H9 (cell line): ENCODE measurements at regions not wholly inside any gene's neighbourhood (a gene's known extent, or its start where the extent isn't known, plus 50 kb on each side); places are given as distances from the start of the nearest gene placed in this dataset.

Experiments used
- DNase-seq: peaks from one replicate; pipeline ENCODE4 v3.0.0-alpha.2; 2017
- H2AFZ ChIP-seq: one replicate; pipeline ENCODE4 v1.6.1; 2013; ENCODE audit warnings: mild to moderate bottlenecking, low read length, control low read depth, moderate library complexity
- H2AK5ac ChIP-seq: 2 replicates; pipeline ENCODE4 v1.6.1; 2013; ENCODE audit warnings: low read length, control low read depth, mixed read lengths; ENCODE audit not compliant: insufficient read length
- H2BK120ac ChIP-seq: one replicate; pipeline ENCODE4 v1.6.1; 2013; ENCODE audit warnings: low read depth, mild to moderate bottlenecking, low read length, control low read depth, inconsistent platforms; ENCODE audit not compliant: poor library complexity, severe bottlenecking
- H2BK12ac ChIP-seq: 2 replicates; pipeline ENCODE4 v1.6.1; 2013; ENCODE audit warnings: low read length, control low read depth, mixed read lengths, low read depth; ENCODE audit not compliant: insufficient read length
- H2BK15ac ChIP-seq: 2 replicates; pipeline ENCODE4 v1.6.1; 2013; ENCODE audit warnings: low read depth, low read length, control low read depth
- H2BK20ac ChIP-seq: one replicate; pipeline ENCODE4 v1.6.1; 2013; ENCODE audit warnings: low read depth, mild to moderate bottlenecking, low read length, control low read depth, inconsistent platforms; ENCODE audit not compliant: poor library complexity, severe bottlenecking
- H2BK5ac ChIP-seq: 2 replicates; pipeline ENCODE4 v1.6.1; 2013; ENCODE audit warnings: low read length, control low read depth, mixed read lengths; ENCODE audit not compliant: insufficient read length
- H3K14ac ChIP-seq: 2 replicates; pipeline ENCODE4 v1.6.1; 2013; ENCODE audit warnings: low read length, control low read depth; ENCODE audit not compliant: insufficient read depth
- H3K18ac ChIP-seq: 2 replicates; pipeline ENCODE4 v1.6.1; 2013; ENCODE audit warnings: low read depth, mild to moderate bottlenecking, mixed read lengths, low read length, control low read depth; ENCODE audit not compliant: insufficient read length
- H3K23ac ChIP-seq: 2 replicates; pipeline ENCODE4 v1.6.1; 2013; ENCODE audit warnings: low read length, control low read depth, mixed read lengths, low read depth; ENCODE audit not compliant: insufficient read length
- H3K23me2 ChIP-seq: 2 replicates; pipeline ENCODE4 v1.6.1; 2013; ENCODE audit warnings: low read depth, mild to moderate bottlenecking, mixed read lengths, low read length, control low read depth; ENCODE audit not compliant: insufficient read length, poor library complexity, severe bottlenecking
- H3K27ac ChIP-seq: 2 replicates; pipeline ENCODE4 v1.5.1; 2013; ENCODE audit warnings: low read length, control low read depth, mixed read lengths, low read depth; ENCODE audit not compliant: insufficient read length
- H3K27me3 ChIP-seq: 2 replicates; pipeline ENCODE4 v1.6.1; 2013; ENCODE audit warnings: low read length, control low read depth, inconsistent platforms; ENCODE audit not compliant: insufficient read depth
- H3K4ac ChIP-seq: 2 replicates; pipeline ENCODE4 v1.6.1; 2013; ENCODE audit warnings: low read depth, mild to moderate bottlenecking, control low read depth, inconsistent platforms, low read length, moderate library complexity
- H3K4me1 ChIP-seq: 2 replicates; pipeline ENCODE4 v1.6.1; 2013; ENCODE audit warnings: low read length, control low read depth, inconsistent platforms; ENCODE audit not compliant: insufficient read depth
- H3K4me2 ChIP-seq: 2 replicates; pipeline ENCODE4 v1.6.1; 2013; ENCODE audit warnings: low read length, control low read depth, mixed read lengths; ENCODE audit not compliant: insufficient read length, insufficient read depth
- H3K56ac ChIP-seq: 2 replicates; pipeline ENCODE4 v1.6.1; 2013; ENCODE audit warnings: low read depth, mild to moderate bottlenecking, mixed read lengths, low read length, control low read depth; ENCODE audit not compliant: insufficient read length
- H3K79me1 ChIP-seq: 2 replicates; pipeline ENCODE4 v1.6.1; 2013; ENCODE audit warnings: low read depth, mild to moderate bottlenecking, moderate library complexity, low read length, control low read depth, inconsistent platforms; ENCODE audit not compliant: insufficient read depth, poor library complexity, severe bottlenecking
- H3K79me2 ChIP-seq: 2 replicates; pipeline ENCODE4 v1.6.1; 2013; ENCODE audit warnings: low read length, control low read depth, inconsistent platforms; ENCODE audit not compliant: insufficient read depth
- H3K9ac ChIP-seq: 2 replicates; pipeline ENCODE4 v1.6.1; 2013; ENCODE audit warnings: low read length, control low read depth, mixed read lengths; ENCODE audit not compliant: insufficient read length; ENCODE audit errors: extremely low read depth
- H3K9me3 ChIP-seq: one replicate; pipeline ENCODE4 v1.6.1; 2013; ENCODE audit warnings: low read depth, low read length, inconsistent platforms; ENCODE audit not compliant: control insufficient read depth
- H3T11ph ChIP-seq: one replicate; pipeline ENCODE4 v1.6.1; 2013; ENCODE audit warnings: mild to moderate bottlenecking, low read length, control low read depth, inconsistent platforms
- H4K20me1 ChIP-seq: one replicate; pipeline ENCODE4 v1.6.1; 2013; ENCODE audit not compliant: control insufficient read depth, insufficient read length, insufficient read depth
- H4K5ac ChIP-seq: 2 replicates; pipeline ENCODE4 v1.6.1; 2013; ENCODE audit warnings: low read depth, mild to moderate bottlenecking, mixed read lengths, low read length, control low read depth; ENCODE audit not compliant: insufficient read length
- H4K8ac ChIP-seq: replicated peaks from 2 replicates; pipeline ENCODE4 v1.6.1; 2013; ENCODE audit warnings: low read length, control low read depth, mixed read lengths, low read depth; ENCODE audit not compliant: insufficient read length
- H4K91ac ChIP-seq: 2 replicates; pipeline ENCODE4 v1.6.1; 2013; ENCODE audit warnings: low read depth, mild to moderate bottlenecking, moderate library complexity, mixed read lengths, low read length, control low read depth; ENCODE audit not compliant: insufficient read length
- H3K27ac Mint-ChIP-seq, 3 experiments: 2 replicates in 2 of 3; 3 replicates in 1 of 3; pipeline ENCODE4 v1.8.0; 2020 to 2021; ENCODE audit warnings: mixed read lengths in 3 of 3, mild to moderate bottlenecking in 1 of 3, moderate library complexity in 1 of 3
- H3K27me3 Mint-ChIP-seq: 2 replicates; pipeline ENCODE4 v1.8.0; 2021; ENCODE audit warnings: low read depth, mild to moderate bottlenecking, moderate library complexity, mixed read lengths
- H3K36me3 Mint-ChIP-seq, 3 experiments: 2 replicates in 2 of 3; 3 replicates in 1 of 3; pipeline ENCODE4 v1.8.0; 2020 to 2021; ENCODE audit warnings: low read depth in 3 of 3, mixed read lengths in 3 of 3; ENCODE audit not compliant: insufficient read depth in 1 of 3
- H3K4me1 Mint-ChIP-seq, 2 experiments: 2 replicates each; pipeline ENCODE4 v1.8.0; 2020; ENCODE audit warnings: mixed read lengths in 2 of 2
- H3K4me3 Mint-ChIP-seq, 2 experiments: 2 replicates in 1 of 2; 3 replicates in 1 of 2; pipeline ENCODE4 v1.8.0; 2020 to 2021; ENCODE audit warnings: mild to moderate bottlenecking in 2 of 2, mixed read lengths in 2 of 2, moderate library complexity in 1 of 2
- H3K9me3 Mint-ChIP-seq, 2 experiments: 2 replicates in 1 of 2; 3 replicates in 1 of 2; pipeline ENCODE4 v1.8.0; 2020; ENCODE audit warnings: mild to moderate bottlenecking in 2 of 2, mixed read lengths in 2 of 2, moderate library complexity in 1 of 2
- CTCF ChIP-seq: fragments of 200-600 bp; sonication (generic); conservative IDR thresholded peaks from 3 replicates; pipeline ENCODE4 v1.8.0; 2021; ENCODE audit warnings: antibody characterized with exemption, mild to moderate bottlenecking
- WGBS: extraction: QIAGEN DNeasy Blood & Tissue Kit; methylation state at CpG from one replicate; pipeline ENCODE4 v1.1.7; 2013; ENCODE audit warnings: missing lambda C conversion rate, low lambda C conversion rate, mixed read lengths; ENCODE audit not compliant: insufficient read length; ENCODE audit errors: extremely low coverage; 5-methylcytosine and 5-hydroxymethylcytosine counted together

GRCh38 chr15:77853910-77854309, 221.2 kb upstream of the LINGO1 start:
- Histone ChIP-seq H3K79me1 (no peaks in the 10 kb centered on the region), H3T11ph (no peak overlapping the region), H3K4me2 (no peak overlapping the region), H3K4me1 (no peaks in the 10 kb centered on the region), H2BK5ac (no peak overlapping the region), H3K27me3 (no peaks in the 10 kb centered on the region), H3K14ac (no peak overlapping the region), H2AFZ (no peak overlapping the region), H2BK15ac (no peak overlapping the region), H4K5ac (no peak overlapping the region), H2AK5ac (no peak overlapping the region), H3K18ac (no peak overlapping the region), H3K56ac (no peak overlapping the region), H3K9ac (no peak overlapping the region), H4K91ac (no peak overlapping the region), H4K20me1 (no peaks in the 10 kb centered on the region), H2BK12ac (no peak overlapping the region), H2BK20ac (no peak overlapping the region), H2BK120ac (no peak overlapping the region), H3K4ac (no peak overlapping the region), H3K27ac (no peak overlapping the region), H3K23ac (no peak overlapping the region), H4K8ac (no peak overlapping the region), H3K23me2 (no peaks in the 10 kb centered on the region), H3K9me3 (no peaks in the 10 kb centered on the region), H3K79me2 (no peaks in the 10 kb centered on the region)
- H3K9me3 Mint-ChIP-seq, result peaks cover 7 to 8% of the 10 kb centered on the region in 2 experiments; a peak in 4 of 5 replicates
- H3K27ac Mint-ChIP-seq, result no peak overlapping the region
- H3K4me3 Mint-ChIP-seq, result no peak overlapping the region
- DNase-seq, result no peak
- WGBS, result no CpG with 5 or more reads among the region's 6 CpGs
- TF ChIP-seq CTCF, result no peak
- H3K27me3 Mint-ChIP-seq, result peaks cover 12% of the 10 kb centered on the region
- H3K36me3 Mint-ChIP-seq, result peaks cover 0 to 6% (median 2%) of the 10 kb centered on the region in 3 experiments; a peak in 4 of 7 replicates
- H3K4me1 Mint-ChIP-seq, result peaks cover 11 to 19% of the 10 kb centered on the region in 2 experiments
